Neuronal stem cell (in vitro differentiated cells): ENCODE measurements at regions not wholly inside any gene's neighbourhood (a gene's known extent, or its start where the extent isn't known, plus 50 kb on each side); places are given as distances from the start of the nearest gene placed in this dataset.
"Not testable (repeated sequence)": the region's sequence is repeated elsewhere in the genome, so short reads cannot be mapped to it uniquely, and the experiment has no call there.

Experiments
- DNase-seq: peaks from one replicate; pipeline ENCODE4 v3.0.0-alpha.2; 2013; ENCODE audit warnings: low spot score
- H2AFZ ChIP-seq: one replicate; pipeline ENCODE4 v1.6.1; 2013; ENCODE audit warnings: mild to moderate bottlenecking, low read length, inconsistent platforms
- H2AK5ac ChIP-seq: 2 replicates; pipeline ENCODE4 v1.6.1; 2013; ENCODE audit warnings: low read depth, mild to moderate bottlenecking, inconsistent platforms, low read length, moderate library complexity, mixed read lengths
- H2BK120ac ChIP-seq: 2 replicates; pipeline ENCODE4 v1.6.1; 2013; ENCODE audit warnings: low read depth, mild to moderate bottlenecking, inconsistent platforms, low read length, moderate library complexity, mixed read lengths
- H2BK12ac ChIP-seq: one replicate; pipeline ENCODE4 v1.6.1; 2013; ENCODE audit warnings: low read length, inconsistent platforms
- H2BK15ac ChIP-seq: 2 replicates; pipeline ENCODE4 v1.6.1; 2013; ENCODE audit warnings: mild to moderate bottlenecking, low read length, inconsistent platforms, mixed read lengths
- H2BK5ac ChIP-seq: one replicate; pipeline ENCODE4 v1.6.1; 2013; ENCODE audit warnings: inconsistent platforms, mild to moderate bottlenecking, low read length, moderate library complexity
- H3K14ac ChIP-seq: one replicate; pipeline ENCODE4 v1.6.1; 2013; ENCODE audit warnings: low read length, inconsistent platforms
- H3K18ac ChIP-seq: 2 replicates; pipeline ENCODE4 v1.6.1; 2013; ENCODE audit warnings: low read length, inconsistent platforms
- H3K23ac ChIP-seq: 2 replicates; pipeline ENCODE4 v1.6.1; 2013; ENCODE audit warnings: low read depth, mild to moderate bottlenecking, mixed read lengths, low read length, inconsistent platforms; ENCODE audit not compliant: poor library complexity
- H3K27ac ChIP-seq: replicated peaks from 3 replicates; pipeline ENCODE4 v1.5.1; 2013; ENCODE audit warnings: low read length, inconsistent platforms
- H3K27me3 ChIP-seq, 3 experiments: 2 replicates each; pipeline ENCODE4 v1.6.1; 2013; ENCODE audit warnings: low read length in 3 of 3, mild to moderate bottlenecking in 2 of 3, inconsistent platforms in 1 of 3, low read depth in 1 of 3, mixed read lengths in 1 of 3, moderate library complexity in 1 of 3; ENCODE audit not compliant: control insufficient read depth in 3 of 3, insufficient read depth in 3 of 3
- H3K36me3 ChIP-seq, 2 donors: replicated peaks in 1 of 2; 2 replicates each; pipeline ENCODE4 v1.6.1; 2013; ENCODE audit warnings: low read length in 2 of 2; ENCODE audit not compliant: control insufficient read depth in 2 of 2, insufficient read depth in 2 of 2
- H3K4ac ChIP-seq: 2 replicates; pipeline ENCODE4 v1.6.1; 2013; ENCODE audit warnings: inconsistent platforms, mild to moderate bottlenecking, low read length, moderate library complexity
- H3K4me1 ChIP-seq, 2 donors: 1 replicate in 1 of 2; 2 replicates in 1 of 2; pipeline ENCODE4 v1.6.1; 2013; ENCODE audit warnings: low read length in 2 of 2, low read depth in 1 of 2; ENCODE audit not compliant: control insufficient read depth in 2 of 2, insufficient read depth in 1 of 2
- H3K4me2 ChIP-seq: one replicate; pipeline ENCODE4 v1.6.1; 2013; ENCODE audit warnings: mild to moderate bottlenecking, low read length, inconsistent platforms; ENCODE audit not compliant: insufficient read depth, poor library complexity, severe bottlenecking
- H3K4me3 ChIP-seq, 2 donors: 2 replicates each; pipeline ENCODE4 v1.5.1; 2013; ENCODE audit warnings: low read length in 2 of 2, mild to moderate bottlenecking in 2 of 2, inconsistent platforms in 1 of 2, moderate library complexity in 1 of 2
- H3K79me1 ChIP-seq: one replicate; pipeline ENCODE4 v1.6.1; 2013; ENCODE audit warnings: low read depth, mild to moderate bottlenecking, inconsistent platforms, low read length, moderate library complexity
- H3K9ac ChIP-seq: one replicate; pipeline ENCODE4 v1.6.1; 2013; ENCODE audit warnings: mild to moderate bottlenecking, low read depth, low read length, inconsistent platforms; ENCODE audit not compliant: poor library complexity
- H3K9me3 ChIP-seq, 2 donors: replicated peaks in 1 of 2; 2 replicates each; pipeline versions ENCODE3 to v1.6.1; 2013; ENCODE audit warnings: low read length in 2 of 2, mild to moderate bottlenecking in 2 of 2, inconsistent platforms in 1 of 2, low read depth in 1 of 2, mixed read lengths in 1 of 2, moderate library complexity in 1 of 2; ENCODE audit not compliant: control insufficient read depth in 2 of 2, insufficient read depth in 1 of 2
- H4K8ac ChIP-seq: one replicate; pipeline ENCODE4 v1.6.1; 2013; ENCODE audit warnings: low read depth, mild to moderate bottlenecking, inconsistent platforms, low read length, moderate library complexity
- H4K91ac ChIP-seq: one replicate; pipeline ENCODE4 v1.6.1; 2013; ENCODE audit warnings: low read length, low read depth, mild to moderate bottlenecking, inconsistent platforms; ENCODE audit not compliant: poor library complexity
- WGBS, 2 donors: extraction: QIAGEN DNeasy Blood & Tissue Kit; methylation state at CpG; one replicate each; pipeline ENCODE4 v1.1.7; 2013; ENCODE audit warnings: missing lambda C conversion rate in 2 of 2, mixed read lengths in 1 of 2; ENCODE audit not compliant: insufficient read length in 2 of 2, insufficient replicate concordance in 1 of 2; ENCODE audit errors: extremely low coverage in 2 of 2; 5-methylcytosine and 5-hydroxymethylcytosine counted together

DNA sequence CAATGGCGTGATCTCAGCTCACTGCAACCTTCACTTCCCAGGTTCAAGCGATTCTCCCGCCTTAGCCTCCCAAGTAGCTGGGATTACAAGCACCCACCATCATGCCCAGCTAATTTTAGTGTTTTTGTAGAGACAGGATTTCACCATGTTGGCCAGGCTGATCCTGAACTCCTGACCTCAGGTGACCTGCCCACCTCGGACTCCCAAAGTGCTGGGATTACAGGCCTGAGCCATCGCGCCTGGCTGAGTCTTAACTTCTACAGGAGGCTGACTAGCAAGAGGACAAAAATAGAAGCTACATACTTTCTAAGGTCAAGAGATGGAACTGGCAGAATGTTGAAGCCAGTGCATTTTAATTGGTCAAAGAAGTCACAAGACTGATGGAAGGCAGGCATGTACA is 2296.2 kb upstream of the RAG2 start:
- no CpG with 5 or more reads among the region's 6 CpGs for WGBS, 2 donors
- not testable (repeated sequence) for H3K9me3 ChIP-seq, H4K8ac ChIP-seq

DNA sequence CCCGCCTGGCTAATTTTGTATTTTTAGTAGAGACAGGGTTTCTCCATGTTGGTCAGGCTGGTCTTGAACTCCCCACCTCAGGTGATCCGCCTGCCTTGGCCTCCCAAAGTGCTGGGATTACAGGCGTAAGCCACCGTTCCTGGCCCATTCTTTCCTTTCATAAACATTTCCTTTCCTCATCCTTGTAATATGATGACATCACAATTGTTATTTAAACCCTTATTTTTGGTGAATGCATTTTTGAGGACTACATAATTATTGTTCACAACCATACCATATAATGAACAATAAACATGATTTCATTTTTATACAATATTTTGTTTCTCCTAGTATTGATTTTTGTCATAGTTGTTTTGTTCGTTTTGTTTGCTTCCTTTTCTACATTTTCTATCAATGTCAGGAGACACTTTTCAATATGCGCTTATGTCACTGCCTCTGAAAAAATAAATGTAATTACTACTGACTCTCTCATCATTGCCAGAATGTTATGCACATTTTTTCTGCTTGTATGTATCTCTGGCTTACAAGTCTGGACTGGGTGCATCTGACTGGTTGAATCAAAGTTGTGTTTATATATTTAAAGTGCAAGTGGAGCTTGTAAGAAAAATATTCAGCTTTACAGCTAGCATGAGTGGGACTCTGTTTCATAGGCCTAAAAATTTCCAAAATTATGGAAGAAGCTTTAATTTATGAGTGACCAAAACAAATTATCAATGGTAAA is 2286.3 kb upstream of the RAG2 start:
- DNase-seq: no peak
- Histone ChIP-seq H4K91ac (no peak overlapping the region), H3K27ac (no peak overlapping the region), H3K14ac (no peak overlapping the region), H3K4me3 (no peak overlapping the region), H2BK15ac (no peak overlapping the region), H2BK12ac (no peak overlapping the region), H3K36me3 (no peaks in the 10 kb centered on the region), H3K4me1 (no peaks in the 10 kb centered on the region), H3K4me2 (no peak overlapping the region), H3K27me3 (no peaks in the 10 kb centered on the region), H3K9ac (no peak overlapping the region), H2AFZ (no peak overlapping the region), H3K23ac (no peak overlapping the region), H2BK120ac (no peak overlapping the region), H3K9me3 (no peaks in the 10 kb centered on the region), H4K8ac (no peak overlapping the region), H2AK5ac (no peak overlapping the region), H3K79me1 (no peaks in the 10 kb centered on the region), H3K18ac (no peak overlapping the region), H2BK5ac (no peak overlapping the region), H3K4ac (no peak overlapping the region)
- WGBS, 2 donors: no CpG with 5 or more reads among the region's 6 CpGs

More for the DNA sequence above, 2296.2 kb upstream of the RAG2 start:
- not testable (repeated sequence) for H2BK120ac ChIP-seq, H3K9ac ChIP-seq, H3K4me1 ChIP-seq, H3K36me3 ChIP-seq, H3K23ac ChIP-seq, H3K27me3 ChIP-seq, H2BK12ac ChIP-seq, H3K27ac ChIP-seq, H2AFZ ChIP-seq, H4K91ac ChIP-seq, H3K4me3 ChIP-seq, H2AK5ac ChIP-seq, H3K4me2 ChIP-seq, DNase-seq, H2BK15ac ChIP-seq, H3K79me1 ChIP-seq, H3K18ac ChIP-seq, H3K14ac ChIP-seq, H2BK5ac ChIP-seq, H3K4ac ChIP-seq

DNA sequence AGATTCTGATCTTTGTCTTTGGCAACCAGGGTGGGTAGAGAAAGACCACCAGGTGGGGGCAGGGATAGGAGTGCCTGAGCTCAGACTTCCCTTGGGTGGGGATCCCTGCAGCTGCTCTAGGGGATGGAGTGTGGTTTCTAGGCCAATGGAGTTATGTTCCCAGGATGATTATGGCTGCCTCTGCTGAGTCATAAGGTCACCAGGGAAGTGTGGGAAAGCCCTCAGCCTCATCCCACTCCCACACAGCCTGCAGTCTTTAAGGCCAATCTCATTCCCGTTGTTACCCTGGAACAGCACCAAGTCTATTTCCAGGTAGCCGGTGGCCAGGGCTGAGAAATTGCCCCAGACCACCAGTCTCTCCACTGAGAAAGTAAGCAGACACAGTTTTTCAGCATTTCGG is 2269.3 kb upstream of the RAG2 start:
- no peaks in the 10 kb centered on the region for H3K9me3 ChIP-seq
- H3K23ac ChIP-seq: no peak overlapping the region
- H4K8ac ChIP-seq: no peak overlapping the region
- H3K27me3 ChIP-seq: no peaks in the 10 kb centered on the region
- H2AFZ ChIP-seq: no peak overlapping the region
- no peaks in the 10 kb centered on the region for H3K79me1 ChIP-seq
- H3K4me3 ChIP-seq: no peak overlapping the region
- H3K27ac ChIP-seq: no peak overlapping the region
- no peak overlapping the region for H3K14ac ChIP-seq
- H2BK5ac ChIP-seq: no peak overlapping the region
- H3K4me2 ChIP-seq: no peak overlapping the region
- no peak overlapping the region for H3K4ac ChIP-seq
- no peak overlapping the region for H2BK15ac ChIP-seq
- no peak overlapping the region for H4K91ac ChIP-seq
- no peak for DNase-seq
- no peak overlapping the region for H2AK5ac ChIP-seq
- no peaks in the 10 kb centered on the region for H3K36me3 ChIP-seq
- H2BK12ac ChIP-seq: no peak overlapping the region
- H3K9ac ChIP-seq: no peak overlapping the region
- H3K4me1 ChIP-seq: no peaks in the 10 kb centered on the region
- no peak overlapping the region for H3K18ac ChIP-seq
- H2BK120ac ChIP-seq: no peak overlapping the region
- no CpG with 5 or more reads among the region's 3 CpGs for WGBS, 2 donors

DNA sequence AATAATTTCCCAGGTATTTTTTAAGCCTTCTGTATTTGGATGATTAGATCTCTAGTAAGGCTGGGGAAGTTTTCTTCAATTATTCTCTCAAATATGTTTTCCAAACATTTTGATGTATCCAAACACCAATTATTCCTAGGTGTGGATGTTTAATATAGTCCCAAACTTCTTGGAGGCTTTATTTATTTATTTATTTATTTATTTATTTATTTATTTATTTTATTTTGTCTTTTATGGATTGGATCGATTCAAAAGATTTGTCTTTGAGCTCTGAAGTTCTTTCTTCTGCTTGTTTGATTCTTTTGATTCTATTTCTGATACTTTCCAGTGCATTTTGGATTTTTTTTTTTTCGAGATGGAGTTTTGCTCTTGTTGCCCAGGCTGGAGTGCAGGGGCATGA is 2267.9 kb upstream of the RAG2 start:
- Histone ChIP-seq H2BK12ac (no peak overlapping the region), H3K27me3 (no peaks in the 10 kb centered on the region), H2AFZ (no peak overlapping the region), H2AK5ac (no peak overlapping the region), H3K14ac (no peak overlapping the region), H3K36me3 (no peaks in the 10 kb centered on the region), H3K79me1 (no peaks in the 10 kb centered on the region), H3K18ac (no peak overlapping the region), H3K23ac (no peak overlapping the region), H3K4me2 (no peak overlapping the region), H3K9me3 (no peaks in the 10 kb centered on the region), H3K4me3 (no peak overlapping the region), H4K91ac (no peak overlapping the region), H2BK5ac (no peak overlapping the region), H2BK120ac (no peak overlapping the region), H3K4me1 (no peaks in the 10 kb centered on the region), H4K8ac (no peak overlapping the region), H2BK15ac (no peak overlapping the region), H3K27ac (no peak overlapping the region), H3K4ac (no peak overlapping the region), H3K9ac (no peak overlapping the region)
- no peak for DNase-seq
- WGBS, 2 donors: no CpG with 5 or more reads among the region's 2 CpGs
